PC-9 (cell line): ENCODE measurements at regions not wholly inside any gene's neighbourhood (a gene's known extent, or its start where the extent isn't known, plus 50 kb on each side); places are given as distances from the start of the nearest gene placed in this dataset.

Experiments used
- BruUV-seq: library from RNA; stranded (reverse); fragments of 400-500 nt; replicated peaks from 2 replicates; lab custom pipeline; 2021; lab: Mats Ljungman, UMichigan
- CTCF ChIA-PET: fragments of 300-600 bp; sonication (Branson Sonifier 250); formaldehyde crosslinking; loops from one replicate; lab custom pipeline; 2022; ENCODE audit warnings: antibody characterized with exemption; lab: Charles Lee
- POLR2A ChIA-PET: fragments of 300-600 bp; sonication (Branson Sonifier 250); formaldehyde crosslinking; loops from one replicate; lab custom pipeline; 2022; ENCODE audit warnings: antibody characterized with exemption; ENCODE audit not compliant: unreplicated experiment; lab: Charles Lee
- DNase-seq, 2 experiments: peaks; one replicate each; pipeline versions ENCODE4 v3.0.0 to v3.0.0-alpha.2; 2015 to 2022; ENCODE audit warnings: mixed read lengths in 1 of 2
- H2AFZ ChIP-seq: fragments of 200-600 bp; sonication (generic); 2 replicates; pipeline ENCODE4 v1.8.1; 2017; ENCODE audit warnings: antibody characterized with exemption
- H3F3A ChIP-seq: fragments of 200-600 bp; sonication (generic); 2 replicates; pipeline ENCODE4 v1.8.1; 2017; ENCODE audit warnings: antibody characterized with exemption, mild to moderate bottlenecking, low read depth; ENCODE audit not compliant: insufficient read depth
- H3K27ac ChIP-seq: fragments of 200-600 bp; sonication (generic); 2 replicates; pipeline ENCODE4 v1.6.1; 2016; ENCODE audit warnings: mixed run types
- H3K27me3 ChIP-seq: fragments of 200-600 bp; sonication (generic); 2 replicates; pipeline ENCODE4 v1.6.1; 2016; ENCODE audit warnings: low read depth, mixed run types; ENCODE audit not compliant: insufficient read depth
- H3K36me3 ChIP-seq: fragments of 200-600 bp; sonication (generic); 2 replicates; pipeline ENCODE4 v1.6.1; 2016; ENCODE audit warnings: low read depth, mixed run types
- H3K4me1 ChIP-seq: fragments of 200-600 bp; sonication (generic); replicated peaks from 2 replicates; pipeline ENCODE4 v1.6.1; 2016; ENCODE audit warnings: mixed run types; ENCODE audit not compliant: insufficient read depth
- H3K4me2 ChIP-seq: fragments of 200-600 bp; sonication (generic); 2 replicates; pipeline ENCODE4 v1.6.1; 2017; ENCODE audit warnings: mixed run types
- H3K4me3 ChIP-seq: fragments of 200-600 bp; sonication (generic); 2 replicates; pipeline ENCODE4 v1.6.1; 2016; ENCODE audit warnings: mixed run types
- H3K79me2 ChIP-seq: fragments of 200-600 bp; sonication (generic); 2 replicates; pipeline ENCODE4 v1.6.1; 2017; ENCODE audit warnings: low read depth, mixed run types
- H3K9me2 ChIP-seq: fragments of 200-600 bp; sonication (generic); 2 replicates; pipeline ENCODE4 v1.8.1; 2017; ENCODE audit warnings: mild to moderate bottlenecking; ENCODE audit not compliant: insufficient read depth
- H3K9me3 ChIP-seq: fragments of 200-600 bp; sonication (generic); 2 replicates; pipeline ENCODE4 v1.8.1; 2016; ENCODE audit warnings: low read depth; ENCODE audit not compliant: insufficient read depth
- H4K20me1 ChIP-seq: fragments of 200-600 bp; sonication (generic); 2 replicates; pipeline ENCODE4 v1.8.1; 2017; ENCODE audit not compliant: insufficient read depth
- CTCF ChIP-seq: fragments of 200-600 bp; sonication (generic); conservative IDR thresholded peaks from 2 replicates; pipeline ENCODE4 v1.6.1; 2017; ENCODE audit warnings: mixed run types, antibody characterized with exemption, mild to moderate bottlenecking, moderate library complexity
- EZH2 ChIP-seq: fragments of 200-600 bp; sonication (generic); IDR thresholded peaks from 2 replicates; pipeline ENCODE4 v1.8.0; 2017; ENCODE audit warnings: antibody characterized with exemption, low read depth
- intact Hi-C: fragments of 100-400 bp; cut with micrococcal nuclease; formaldehyde crosslinking; loops from one replicate; pipeline ENCODE4 v1.10.0; 2022; ENCODE audit not compliant: unreplicated experiment

- ChIA-PET CTCF (no interaction called here), POLR2A (no interaction called here)
- Histone ChIP-seq H3K9me3 (no peaks in the 10 kb centered on the region), H3K36me3 (no peaks in the 10 kb centered on the region), H3K9me2 (no peaks in the 10 kb centered on the region), H4K20me1 (no peaks in the 10 kb centered on the region), H3K4me1 (no peaks in the 10 kb centered on the region), H3K4me3 (no peak overlapping the region), H3F3A (no peaks in the 10 kb centered on the region), H3K27ac (no peak overlapping the region), H3K4me2 (no peak overlapping the region), H3K27me3 (peaks cover 96% of the 10 kb centered on the region), H3K79me2 (no peaks in the 10 kb centered on the region), H2AFZ (no peak overlapping the region)
- intact Hi-C loops: no loop called here
- TF ChIP-seq CTCF (no peak), EZH2 (no peak)
- no TSS peak for BruUV-seq
- DNase-seq: no peak
These were observed 93.4 kb downstream of the DACT2 start for GRCh38 chr6:168226061-168226752.

GRCh38 chr6:168225471-168225911, 94.1 kb downstream of the DACT2 start:
- H3K27ac ChIP-seq: no peak overlapping the region
- DNase-seq: no peak
- POLR2A ChIA-PET: no interaction called here
- H3K79me2 ChIP-seq: no peaks in the 10 kb centered on the region
- no peaks in the 10 kb centered on the region for H3K9me2 ChIP-seq
- H3F3A ChIP-seq: no peaks in the 10 kb centered on the region
- CTCF ChIA-PET: no interaction called here
- no peaks in the 10 kb centered on the region for H3K36me3 ChIP-seq
- H3K9me3 ChIP-seq: no peaks in the 10 kb centered on the region
- intact Hi-C loops: no loop called here
- peaks cover 96% of the 10 kb centered on the region for H3K27me3 ChIP-seq
- H3K4me3 ChIP-seq: no peak overlapping the region
- H2AFZ ChIP-seq: no peak overlapping the region
- H3K4me2 ChIP-seq: no peak overlapping the region
- H4K20me1 ChIP-seq: no peaks in the 10 kb centered on the region
- no peaks in the 10 kb centered on the region for H3K4me1 ChIP-seq
- no TSS peak for BruUV-seq
- no peak for TF ChIP-seq CTCF
- no peak for TF ChIP-seq EZH2

GRCh38 chr6:168223755-168224154, 95.8 kb downstream of the DACT2 start:
- Histone ChIP-seq H4K20me1 (no peaks in the 10 kb centered on the region), H3K27ac (no peak overlapping the region), H3K4me3 (no peak overlapping the region), H3K9me2 (no peaks in the 10 kb centered on the region), H3K4me1 (no peaks in the 10 kb centered on the region), H2AFZ (no peak overlapping the region), H3K36me3 (no peaks in the 10 kb centered on the region), H3K79me2 (no peaks in the 10 kb centered on the region), H3K27me3 (peaks cover 98% of the 10 kb centered on the region), H3K4me2 (no peak overlapping the region), H3K9me3 (no peaks in the 10 kb centered on the region), H3F3A (no peaks in the 10 kb centered on the region)
- ChIA-PET POLR2A (no interaction called here), CTCF (no interaction called here)
- TF ChIP-seq EZH2: no peak
- TF ChIP-seq CTCF: no peak
- BruUV-seq: no TSS peak
- intact Hi-C loops: no loop called here
- no peak for DNase-seq
